Fibroblast of lung (primary cell): ENCODE measurements at regions not wholly inside any gene's neighbourhood (a gene's known extent, or its start where the extent isn't known, plus 50 kb on each side); places are given as distances from the start of the nearest gene placed in this dataset.

ENCODE experiments used
- EZH2 ChIP-seq: IDR thresholded peaks from 2 replicates; pipeline ENCODE4 v1.5.1; 2012; ENCODE audit warnings: low read length, control low read depth, mild to moderate bottlenecking; ENCODE audit errors: missing control alignments
- TF ChIP-seq, protein P1 (sequence below), 2 donors: IDR thresholded peaks in 1 of 2; conservative IDR thresholded peaks in 1 of 2; 1 replicate in 1 of 2; 2 replicates in 1 of 2; pipeline ENCODE4 v1.5.1; 2011 to 2012; ENCODE audit warnings: low read length in 2 of 2, control low read depth in 1 of 2, inconsistent platforms in 1 of 2, low read depth in 1 of 2, mild to moderate bottlenecking in 1 of 2

DNA sequence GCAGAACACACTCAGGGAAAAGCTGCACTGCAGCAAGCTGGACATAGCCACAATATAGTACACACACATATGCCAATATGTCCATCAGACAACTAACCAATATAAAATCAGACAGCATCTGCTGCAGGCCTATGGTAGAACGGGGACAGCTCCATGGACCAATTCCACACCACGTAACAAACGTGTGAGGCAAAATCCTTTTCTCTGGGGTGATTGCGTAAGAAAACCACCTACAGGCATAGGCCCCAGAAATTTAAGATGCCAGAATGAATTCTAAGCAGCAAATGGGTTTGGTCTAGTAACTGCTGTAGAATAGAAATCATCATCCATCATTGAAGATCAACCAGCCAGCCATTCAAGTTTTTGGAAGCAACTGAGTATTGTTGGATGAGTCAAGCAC is 368.9 kb upstream of the TMPO start:
- TF ChIP-seq, protein P1, sequence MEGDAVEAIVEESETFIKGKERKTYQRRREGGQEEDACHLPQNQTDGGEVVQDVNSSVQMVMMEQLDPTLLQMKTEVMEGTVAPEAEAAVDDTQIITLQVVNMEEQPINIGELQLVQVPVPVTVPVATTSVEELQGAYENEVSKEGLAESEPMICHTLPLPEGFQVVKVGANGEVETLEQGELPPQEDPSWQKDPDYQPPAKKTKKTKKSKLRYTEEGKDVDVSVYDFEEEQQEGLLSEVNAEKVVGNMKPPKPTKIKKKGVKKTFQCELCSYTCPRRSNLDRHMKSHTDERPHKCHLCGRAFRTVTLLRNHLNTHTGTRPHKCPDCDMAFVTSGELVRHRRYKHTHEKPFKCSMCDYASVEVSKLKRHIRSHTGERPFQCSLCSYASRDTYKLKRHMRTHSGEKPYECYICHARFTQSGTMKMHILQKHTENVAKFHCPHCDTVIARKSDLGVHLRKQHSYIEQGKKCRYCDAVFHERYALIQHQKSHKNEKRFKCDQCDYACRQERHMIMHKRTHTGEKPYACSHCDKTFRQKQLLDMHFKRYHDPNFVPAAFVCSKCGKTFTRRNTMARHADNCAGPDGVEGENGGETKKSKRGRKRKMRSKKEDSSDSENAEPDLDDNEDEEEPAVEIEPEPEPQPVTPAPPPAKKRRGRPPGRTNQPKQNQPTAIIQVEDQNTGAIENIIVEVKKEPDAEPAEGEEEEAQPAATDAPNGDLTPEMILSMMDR (conservative IDR thresholded peaks at IDR 0.05 in 1 of 2, IDR thresholded peaks at IDR 0.05 in 1 of 2; ENCODE audit: low read depth in 1 of 2, low read length in 2 of 2): no peak
- TF ChIP-seq EZH2: no peak
